Parathyroid adenoma (tissue), 2 donors: ENCODE measurements at regions not wholly inside any gene's neighbourhood (a gene's known extent, or its start where the extent isn't known, plus 50 kb on each side); places are given as distances from the start of the nearest gene placed in this dataset.

ENCODE experiments used
- H2AFZ ChIP-seq: fragments of 300-600 bp; sonication (generic); one replicate; pipeline ENCODE4 v1.7.0; 2017; ENCODE audit warnings: antibody characterized with exemption, mild to moderate bottlenecking
- H3K27ac ChIP-seq: fragments of 300-600 bp; sonication (generic); one replicate; pipeline ENCODE4 v1.7.0; 2017
- H3K27me3 ChIP-seq: fragments of 300-600 bp; sonication (generic); one replicate; pipeline ENCODE4 v1.7.0; 2017; ENCODE audit warnings: low read length; ENCODE audit not compliant: control insufficient read depth, insufficient read depth
- H3K36me3 ChIP-seq: fragments of 300-600 bp; sonication (generic); one replicate; pipeline ENCODE4 v1.7.0; 2017; ENCODE audit warnings: low read length; ENCODE audit not compliant: control insufficient read depth, insufficient read depth
- H3K4me1 ChIP-seq: fragments of 300-600 bp; sonication (generic); one replicate; pipeline ENCODE4 v1.7.0; 2017; ENCODE audit warnings: control low read depth
- H3K4me2 ChIP-seq: fragments of 300-600 bp; sonication (generic); one replicate; pipeline ENCODE4 v1.7.0; 2017; ENCODE audit warnings: low read length
- H3K4me3 ChIP-seq: fragments of 300-600 bp; sonication (generic); one replicate; pipeline ENCODE4 v1.7.0; 2017; ENCODE audit warnings: low read depth, low read length
- H3K79me2 ChIP-seq: fragments of 300-600 bp; sonication (generic); one replicate; pipeline ENCODE4 v1.7.0; 2017; ENCODE audit warnings: control low read depth
- H3K9ac ChIP-seq: fragments of 300-600 bp; sonication (generic); one replicate; pipeline ENCODE4 v1.7.0; 2017; ENCODE audit warnings: mild to moderate bottlenecking
- H3K9me3 ChIP-seq: fragments of 300-600 bp; sonication (generic); one replicate; pipeline ENCODE4 v1.7.0; 2017; ENCODE audit warnings: low read length; ENCODE audit not compliant: control insufficient read depth
- TF ChIP-seq, protein P1 (sequence below): fragments of 300-600 bp; sonication (generic); IDR thresholded peaks from one replicate; pipeline ENCODE4 v1.7.0; 2017; ENCODE audit warnings: antibody characterized with exemption, mild to moderate bottlenecking
- donor health status: primary hyperparathyroidism.

DNA sequence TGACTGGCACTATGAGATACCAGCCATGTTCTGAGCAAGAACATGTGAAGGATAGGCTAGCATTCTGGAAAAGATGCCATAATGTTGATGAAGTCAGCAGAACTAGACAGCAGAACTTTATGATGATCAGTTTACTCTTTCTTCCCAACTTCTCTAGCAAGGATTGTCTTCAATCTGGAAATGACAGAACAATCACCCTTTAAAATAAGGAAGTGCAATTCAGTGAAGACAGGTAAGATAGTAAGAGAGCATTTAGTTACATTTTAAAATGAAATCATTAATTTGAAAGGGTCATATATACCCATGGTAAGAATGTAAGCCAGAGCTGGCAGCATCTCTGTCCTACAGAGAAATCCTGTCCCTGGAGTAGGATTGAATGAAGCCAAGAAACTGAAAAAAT is 66.0 kb upstream of the C12orf71 start:
- Histone ChIP-seq H3K27ac (no peak overlapping the region), H3K4me2 (no peak overlapping the region), H3K4me3 (no peak overlapping the region), H3K4me1 (no peaks in the 10 kb centered on the region), H3K79me2 (no peaks in the 10 kb centered on the region), H2AFZ (no peak overlapping the region), H3K9ac (no peak overlapping the region), H3K36me3 (no peaks in the 10 kb centered on the region), H3K27me3 (no peaks in the 10 kb centered on the region), H3K9me3 (no peaks in the 10 kb centered on the region)
- TF ChIP-seq, protein P1, sequence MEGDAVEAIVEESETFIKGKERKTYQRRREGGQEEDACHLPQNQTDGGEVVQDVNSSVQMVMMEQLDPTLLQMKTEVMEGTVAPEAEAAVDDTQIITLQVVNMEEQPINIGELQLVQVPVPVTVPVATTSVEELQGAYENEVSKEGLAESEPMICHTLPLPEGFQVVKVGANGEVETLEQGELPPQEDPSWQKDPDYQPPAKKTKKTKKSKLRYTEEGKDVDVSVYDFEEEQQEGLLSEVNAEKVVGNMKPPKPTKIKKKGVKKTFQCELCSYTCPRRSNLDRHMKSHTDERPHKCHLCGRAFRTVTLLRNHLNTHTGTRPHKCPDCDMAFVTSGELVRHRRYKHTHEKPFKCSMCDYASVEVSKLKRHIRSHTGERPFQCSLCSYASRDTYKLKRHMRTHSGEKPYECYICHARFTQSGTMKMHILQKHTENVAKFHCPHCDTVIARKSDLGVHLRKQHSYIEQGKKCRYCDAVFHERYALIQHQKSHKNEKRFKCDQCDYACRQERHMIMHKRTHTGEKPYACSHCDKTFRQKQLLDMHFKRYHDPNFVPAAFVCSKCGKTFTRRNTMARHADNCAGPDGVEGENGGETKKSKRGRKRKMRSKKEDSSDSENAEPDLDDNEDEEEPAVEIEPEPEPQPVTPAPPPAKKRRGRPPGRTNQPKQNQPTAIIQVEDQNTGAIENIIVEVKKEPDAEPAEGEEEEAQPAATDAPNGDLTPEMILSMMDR = no peak

DNA sequence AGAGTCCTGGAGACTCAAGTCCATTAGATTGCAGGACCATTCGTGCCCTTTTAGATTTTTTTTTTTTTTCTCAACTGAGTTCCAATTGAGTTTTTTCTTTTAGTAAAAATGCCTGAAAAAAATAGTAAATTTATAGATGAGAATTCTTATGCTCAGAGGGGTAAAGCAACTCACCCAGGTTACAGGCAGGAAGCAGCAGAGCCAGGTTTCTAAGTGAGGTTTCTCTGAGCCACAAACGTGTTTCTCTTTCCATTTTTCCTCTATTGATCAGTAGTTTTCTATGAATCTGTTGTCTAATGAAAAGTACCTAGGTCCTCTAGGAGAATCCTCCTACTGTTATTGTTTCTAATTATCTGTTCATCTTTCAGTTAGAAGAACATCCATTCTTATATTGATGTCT is 66.4 kb upstream of the C12orf71 start:
- Histone ChIP-seq H3K27me3 (no peaks in the 10 kb centered on the region), H3K9me3 (no peaks in the 10 kb centered on the region), H2AFZ (no peak overlapping the region), H3K4me2 (no peak overlapping the region), H3K27ac (no peak overlapping the region), H3K79me2 (no peaks in the 10 kb centered on the region), H3K4me3 (no peak overlapping the region), H3K36me3 (no peaks in the 10 kb centered on the region), H3K4me1 (no peaks in the 10 kb centered on the region), H3K9ac (no peak overlapping the region)
- TF ChIP-seq, protein P1 = no peak

DNA sequence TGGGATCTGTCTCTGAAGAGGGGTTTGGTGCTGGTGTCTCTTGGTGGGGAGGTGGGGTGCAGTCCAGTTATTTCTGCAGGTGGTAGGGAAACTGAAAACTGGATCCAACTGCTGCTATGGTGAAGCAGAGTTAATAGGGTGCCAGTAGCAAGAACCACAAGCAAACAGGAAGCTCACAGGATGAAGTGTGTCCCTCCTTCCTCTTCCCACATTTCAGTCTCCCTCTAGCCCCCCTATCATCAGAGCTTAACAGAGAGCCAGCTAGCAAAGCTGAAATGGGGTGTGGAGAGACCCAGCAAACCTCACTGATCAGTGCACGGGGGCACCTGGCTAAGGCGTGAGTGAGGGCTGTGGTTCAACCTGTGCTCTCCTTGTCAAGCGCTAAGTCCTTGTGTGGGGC is 69.1 kb upstream of the C12orf71 start:
- Histone ChIP-seq H3K36me3 (no peaks in the 10 kb centered on the region), H3K4me2 (no peak overlapping the region), H3K9ac (no peak overlapping the region), H3K4me1 (no peaks in the 10 kb centered on the region), H3K27me3 (no peaks in the 10 kb centered on the region), H3K9me3 (no peaks in the 10 kb centered on the region), H3K79me2 (no peaks in the 10 kb centered on the region), H3K27ac (no peak overlapping the region), H3K4me3 (no peak overlapping the region), H2AFZ (no peak overlapping the region)
- TF ChIP-seq, protein P1 = no peak

DNA sequence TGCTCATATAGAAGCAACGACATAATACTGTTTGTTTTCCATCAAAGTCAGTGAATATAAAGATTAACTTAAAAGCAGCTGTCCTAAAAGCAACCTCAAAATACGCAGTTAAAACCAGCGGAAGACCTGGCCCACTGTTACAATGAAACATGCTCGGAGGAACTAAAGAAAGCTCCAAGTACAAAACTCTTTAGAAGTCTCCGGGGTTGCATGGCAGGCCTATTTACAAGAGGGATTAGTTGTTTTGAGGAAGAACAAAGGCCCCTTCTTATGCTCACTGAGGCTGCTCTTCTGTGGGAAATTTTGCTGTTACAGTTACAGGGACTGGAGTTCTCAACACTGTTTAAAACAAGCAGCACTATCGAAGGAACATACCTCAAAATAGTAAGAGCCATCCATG is 75.9 kb upstream of the C12orf71 start:
- no peak overlapping the region for H2AFZ ChIP-seq
- H3K9me3 ChIP-seq = no peaks in the 10 kb centered on the region
- H3K9ac ChIP-seq = no peak overlapping the region

More for the DNA sequence above, 75.9 kb upstream of the C12orf71 start:
- Histone ChIP-seq H3K79me2 (no peaks in the 10 kb centered on the region), H3K27ac (no peak overlapping the region), H3K36me3 (no peaks in the 10 kb centered on the region), H3K4me2 (no peak overlapping the region), H3K4me1 (no peaks in the 10 kb centered on the region), H3K27me3 (no peaks in the 10 kb centered on the region), H3K4me3 (no peak overlapping the region)
- TF ChIP-seq, protein P1 = no peak
